KMS-11 (cell line): ENCODE measurements at regions not wholly inside any gene's neighbourhood (a gene's known extent, or its start where the extent isn't known, plus 50 kb on each side); places are given as distances from the start of the nearest gene placed in this dataset.

Source experiments
- H2AFZ ChIP-seq: fragments of 200-600 bp; sonication (generic); 2 replicates; pipeline ENCODE4 v1.6.1; 2016; ENCODE audit warnings: antibody characterized with exemption, mixed run types, low read depth
- H3K27ac ChIP-seq: fragments of 200-600 bp; sonication (generic); 2 replicates; pipeline ENCODE4 v1.6.1; 2016; ENCODE audit warnings: mild to moderate bottlenecking, mixed run types
- H3K27me3 ChIP-seq: fragments of 200-600 bp; sonication (generic); 2 replicates; pipeline ENCODE4 v1.6.1; 2017; ENCODE audit warnings: mild to moderate bottlenecking, low read depth, mixed run types, moderate library complexity; ENCODE audit not compliant: insufficient read depth
- H3K36me3 ChIP-seq: fragments of 200-600 bp; sonication (generic); 2 replicates; pipeline ENCODE4 v1.6.1; 2017; ENCODE audit warnings: mild to moderate bottlenecking, mixed run types; ENCODE audit not compliant: insufficient read depth
- H3K4me1 ChIP-seq: fragments of 200-600 bp; sonication (generic); 2 replicates; pipeline ENCODE4 v1.6.1; 2016; ENCODE audit warnings: mild to moderate bottlenecking, low read depth, mixed run types; ENCODE audit not compliant: poor library complexity, severe bottlenecking
- H3K4me2 ChIP-seq: fragments of 200-600 bp; sonication (generic); 2 replicates; pipeline ENCODE4 v1.7.0; 2016; ENCODE audit warnings: mild to moderate bottlenecking, mixed run types
- H3K4me3 ChIP-seq: fragments of 200-600 bp; sonication (generic); IDR thresholded peaks from 2 replicates; pipeline ENCODE4 v1.6.1; 2017; ENCODE audit warnings: low read depth, low read length, mixed read lengths; ENCODE audit not compliant: insufficient read depth
- H3K79me2 ChIP-seq: fragments of 200-600 bp; sonication (generic); 2 replicates; pipeline ENCODE4 v1.6.1; 2016; ENCODE audit warnings: low read depth, mixed run types; ENCODE audit not compliant: insufficient read depth
- H3K9ac ChIP-seq: fragments of 200-600 bp; sonication (generic); 2 replicates; pipeline ENCODE4 v1.6.1; 2016; ENCODE audit warnings: mild to moderate bottlenecking, mixed run types
- H4K20me1 ChIP-seq: fragments of 200-600 bp; sonication (generic); 2 replicates; pipeline ENCODE4 v1.6.1; 2016; ENCODE audit warnings: mild to moderate bottlenecking, mixed run types; ENCODE audit not compliant: insufficient read depth
- CTCF ChIP-seq: fragments of 200-600 bp; sonication (generic); conservative IDR thresholded peaks from 2 replicates; pipeline ENCODE4 v1.6.1; 2017; ENCODE audit warnings: low read depth, mild to moderate bottlenecking, antibody characterized with exemption, low read length, moderate library complexity, mixed read lengths

- Histone ChIP-seq H3K36me3 (no peaks in the 10 kb centered on the region), H3K27ac (no peak overlapping the region), H3K9ac (no peak overlapping the region), H4K20me1 (no peaks in the 10 kb centered on the region), H3K4me2 (no peak overlapping the region), H3K79me2 (no peaks in the 10 kb centered on the region), H2AFZ (no peak overlapping the region), H3K27me3 (no peaks in the 10 kb centered on the region), H3K4me3 (no peak overlapping the region), H3K4me1 (no peaks in the 10 kb centered on the region)
- no peak for TF ChIP-seq CTCF
These were observed 347.6 kb upstream of the SMIM21 start for GRCh38 chr18:75775121-75775520.

GRCh38 chr18:75773618-75774017 lies 346.1 kb upstream of the SMIM21 start:
- Histone ChIP-seq H3K27me3 (no peaks in the 10 kb centered on the region), H3K36me3 (no peaks in the 10 kb centered on the region), H2AFZ (no peak overlapping the region)

GRCh38 chr18:75762758-75763157 lies 335.3 kb upstream of the SMIM21 start:
- Histone ChIP-seq H3K4me3 (no peak overlapping the region), H3K27me3 (no peaks in the 10 kb centered on the region), H3K9ac (no peak overlapping the region), H3K27ac (no peak overlapping the region), H4K20me1 (no peaks in the 10 kb centered on the region), H2AFZ (no peak overlapping the region), H3K4me1 (no peaks in the 10 kb centered on the region), H3K79me2 (no peaks in the 10 kb centered on the region), H3K36me3 (no peaks in the 10 kb centered on the region), H3K4me2 (no peak overlapping the region)
- no peak for TF ChIP-seq CTCF

More at GRCh38 chr18:75773618-75774017, 346.1 kb upstream of the SMIM21 start:
- Histone ChIP-seq H3K27ac (no peak overlapping the region), H3K4me2 (no peak overlapping the region), H4K20me1 (no peaks in the 10 kb centered on the region), H3K79me2 (no peaks in the 10 kb centered on the region), H3K9ac (no peak overlapping the region), H3K4me1 (no peaks in the 10 kb centered on the region), H3K4me3 (no peak overlapping the region)
- TF ChIP-seq CTCF: no peak

GRCh38 chr18:75760208-75760607 lies 332.7 kb upstream of the SMIM21 start:
- Histone ChIP-seq H3K27ac (no peak overlapping the region), H4K20me1 (no peaks in the 10 kb centered on the region), H3K27me3 (no peaks in the 10 kb centered on the region), H3K36me3 (no peaks in the 10 kb centered on the region), H3K4me2 (no peak overlapping the region), H3K79me2 (no peaks in the 10 kb centered on the region), H3K4me1 (no peaks in the 10 kb centered on the region), H3K9ac (no peak overlapping the region), H2AFZ (no peak overlapping the region), H3K4me3 (no peak overlapping the region)
- no peak for TF ChIP-seq CTCF
